DND-41 (cell line): ENCODE measurements at regions not wholly inside any gene's neighbourhood (a gene's known extent, or its start where the extent isn't known, plus 50 kb on each side); places are given as distances from the start of the nearest gene placed in this dataset.

Source experiments
- ATAC-seq: fragments of 200-7000 bp; cut with Tn5 transposase; 3 replicates; pipeline ENCODE4 v1.9.1; 2021; ENCODE audit warnings: low read depth; ENCODE audit not compliant: insufficient read depth
- DNase-seq: peaks from one replicate; pipeline ENCODE4 v3.0.0-alpha.2; 2020
- H2AFZ ChIP-seq: 2 replicates; pipeline ENCODE4 v1.6.0; 2012; ENCODE audit warnings: low read depth, low read length
- H3K27ac ChIP-seq: 2 replicates; pipeline ENCODE4 v1.5.1; 2012; ENCODE audit warnings: low read length, inconsistent platforms
- H3K27me3 ChIP-seq: fragments of 200-600 bp; sonication (generic); 2 replicates; pipeline ENCODE4 v1.6.0; 2012; ENCODE audit warnings: low read length, mild to moderate bottlenecking, inconsistent platforms; ENCODE audit not compliant: insufficient read depth, poor library complexity
- H3K36me3 ChIP-seq: 2 replicates; pipeline ENCODE4 v1.5.1; 2012; ENCODE audit warnings: low read length, inconsistent platforms; ENCODE audit not compliant: insufficient read depth
- H3K4me1 ChIP-seq: 2 replicates; pipeline ENCODE4 v1.5.1; 2012; ENCODE audit warnings: mild to moderate bottlenecking, low read length; ENCODE audit not compliant: insufficient read depth
- H3K4me2 ChIP-seq: 2 replicates; pipeline ENCODE4 v1.6.0; 2012; ENCODE audit warnings: mild to moderate bottlenecking, moderate library complexity, low read length, inconsistent platforms; ENCODE audit not compliant: insufficient read depth
- H3K4me3 ChIP-seq, 2 experiments: fragments of 200-600 bp in 1 of 2; shearing (Covaris generic) in 1 of 2; 2 replicates each; pipeline ENCODE4 v1.5.1; 2012 to 2016; ENCODE audit warnings: inconsistent platforms in 2 of 2, low read length in 2 of 2, mild to moderate bottlenecking in 2 of 2, low read depth in 1 of 2, moderate library complexity in 1 of 2
- H3K79me2 ChIP-seq: 2 replicates; pipeline ENCODE4 v1.6.0; 2012; ENCODE audit warnings: low read length, inconsistent platforms; ENCODE audit not compliant: insufficient read depth
- H3K9ac ChIP-seq: 2 replicates; pipeline ENCODE4 v1.6.0; 2012; ENCODE audit warnings: low read depth, mild to moderate bottlenecking, inconsistent platforms, low read length, moderate library complexity
- H3K9me3 ChIP-seq: 2 replicates; pipeline ENCODE4 v1.5.1; 2012; ENCODE audit warnings: low read length, moderate library complexity, mild to moderate bottlenecking, inconsistent platforms; ENCODE audit not compliant: insufficient read depth, severe bottlenecking
- H4K20me1 ChIP-seq: 2 replicates; pipeline ENCODE4 v1.6.0; 2012; ENCODE audit warnings: low read length; ENCODE audit not compliant: insufficient read depth
- EZH2 ChIP-seq: IDR thresholded peaks from 3 replicates; pipeline ENCODE4 v1.6.1; 2012; ENCODE audit warnings: borderline replicate concordance, low read depth, mild to moderate bottlenecking, moderate library complexity, low read length, inconsistent platforms; ENCODE audit not compliant: severe bottlenecking
- TF ChIP-seq, protein P1 (sequence below): IDR thresholded peaks from 2 replicates; pipeline ENCODE4 v1.5.1; 2012; ENCODE audit warnings: borderline replicate concordance, low read length, moderate library complexity, mild to moderate bottlenecking; ENCODE audit not compliant: poor library complexity, severe bottlenecking; ENCODE audit errors: extremely low read depth

DNA sequence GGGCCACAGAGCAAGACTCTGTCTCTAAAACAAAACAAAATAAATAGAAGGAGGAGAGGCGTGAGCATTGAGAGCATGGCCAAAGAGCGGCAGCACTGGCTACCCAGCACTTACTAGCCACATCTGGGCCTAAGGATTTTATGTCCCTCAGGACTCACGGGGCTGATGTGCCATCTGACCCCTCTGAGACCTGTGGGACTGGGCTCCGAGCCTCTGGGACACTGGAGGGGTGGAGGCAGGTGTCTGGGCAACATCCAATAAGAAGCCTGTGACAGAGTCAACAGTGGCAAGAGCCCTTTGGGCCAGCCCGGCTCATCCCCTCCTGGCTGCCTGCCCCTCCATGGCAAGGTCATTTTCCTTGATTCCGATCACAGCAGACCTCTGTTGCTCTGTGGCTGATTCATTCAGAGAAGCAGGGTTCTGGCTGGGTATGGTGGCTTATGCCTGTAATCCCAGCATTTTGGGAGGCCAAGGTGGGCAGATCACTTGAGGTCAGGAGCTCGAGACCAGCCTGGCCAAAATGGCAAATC is 60.7 kb downstream of the RRM2 start:
- TF ChIP-seq, protein P1, sequence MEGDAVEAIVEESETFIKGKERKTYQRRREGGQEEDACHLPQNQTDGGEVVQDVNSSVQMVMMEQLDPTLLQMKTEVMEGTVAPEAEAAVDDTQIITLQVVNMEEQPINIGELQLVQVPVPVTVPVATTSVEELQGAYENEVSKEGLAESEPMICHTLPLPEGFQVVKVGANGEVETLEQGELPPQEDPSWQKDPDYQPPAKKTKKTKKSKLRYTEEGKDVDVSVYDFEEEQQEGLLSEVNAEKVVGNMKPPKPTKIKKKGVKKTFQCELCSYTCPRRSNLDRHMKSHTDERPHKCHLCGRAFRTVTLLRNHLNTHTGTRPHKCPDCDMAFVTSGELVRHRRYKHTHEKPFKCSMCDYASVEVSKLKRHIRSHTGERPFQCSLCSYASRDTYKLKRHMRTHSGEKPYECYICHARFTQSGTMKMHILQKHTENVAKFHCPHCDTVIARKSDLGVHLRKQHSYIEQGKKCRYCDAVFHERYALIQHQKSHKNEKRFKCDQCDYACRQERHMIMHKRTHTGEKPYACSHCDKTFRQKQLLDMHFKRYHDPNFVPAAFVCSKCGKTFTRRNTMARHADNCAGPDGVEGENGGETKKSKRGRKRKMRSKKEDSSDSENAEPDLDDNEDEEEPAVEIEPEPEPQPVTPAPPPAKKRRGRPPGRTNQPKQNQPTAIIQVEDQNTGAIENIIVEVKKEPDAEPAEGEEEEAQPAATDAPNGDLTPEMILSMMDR, result no peak
- TF ChIP-seq EZH2, result no peak
- H3K4me2 ChIP-seq, result no peak overlapping the region
- no peaks in the 10 kb centered on the region for H3K4me1 ChIP-seq
- no peak overlapping the region for H2AFZ ChIP-seq
- no peak overlapping the region for H3K27ac ChIP-seq
- no peak for DNase-seq
- H4K20me1 ChIP-seq, result peaks cover 10% of the 10 kb centered on the region
- H3K27me3 ChIP-seq, result no peaks in the 10 kb centered on the region
- no peak overlapping the region for H3K4me3 ChIP-seq
- ATAC-seq, result no peak
- peaks cover 90% of the 10 kb centered on the region for H3K36me3 ChIP-seq
- H3K9ac ChIP-seq, result no peak overlapping the region
- no peaks in the 10 kb centered on the region; the same call in 1 of the 2 replicates for H3K79me2 ChIP-seq
- H3K9me3 ChIP-seq, result no peaks in the 10 kb centered on the region

DNA sequence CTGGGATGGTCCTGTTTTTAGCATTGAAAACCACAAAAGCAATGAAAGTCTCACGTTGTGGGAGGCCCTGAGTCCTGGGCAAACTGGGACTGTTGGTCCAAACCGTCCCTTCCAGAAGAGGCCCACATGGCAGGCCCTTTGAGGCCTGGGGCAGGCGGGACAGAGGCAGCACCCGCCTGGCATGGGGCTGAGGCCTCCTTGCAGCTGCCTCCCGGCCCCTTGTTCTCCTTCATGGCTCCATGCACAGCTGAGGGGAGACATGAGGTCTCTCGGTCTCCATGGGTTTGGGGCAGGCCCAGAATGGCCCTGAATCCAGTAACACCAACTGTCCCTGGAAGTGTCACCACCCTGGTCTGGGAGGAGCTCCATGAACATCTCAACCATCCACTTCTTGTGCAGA is 61.9 kb downstream of the RRM2 start:
- DNase-seq (no peak), ATAC-seq (no peak)
- Histone ChIP-seq H3K79me2 (peaks cover 7% of the 10 kb centered on the region), H3K27me3 (no peaks in the 10 kb centered on the region), H3K9me3 (no peaks in the 10 kb centered on the region), H2AFZ (no peak overlapping the region), H4K20me1 (peaks cover 16% of the 10 kb centered on the region), H3K4me3 (no peak overlapping the region), H3K4me2 (no peak overlapping the region), H3K36me3 (peaks cover 90% of the 10 kb centered on the region), H3K27ac (no peak overlapping the region), H3K4me1 (no peaks in the 10 kb centered on the region), H3K9ac (no peak overlapping the region)
- TF ChIP-seq, protein P1, result no peak
- TF ChIP-seq EZH2, result no peak

DNA sequence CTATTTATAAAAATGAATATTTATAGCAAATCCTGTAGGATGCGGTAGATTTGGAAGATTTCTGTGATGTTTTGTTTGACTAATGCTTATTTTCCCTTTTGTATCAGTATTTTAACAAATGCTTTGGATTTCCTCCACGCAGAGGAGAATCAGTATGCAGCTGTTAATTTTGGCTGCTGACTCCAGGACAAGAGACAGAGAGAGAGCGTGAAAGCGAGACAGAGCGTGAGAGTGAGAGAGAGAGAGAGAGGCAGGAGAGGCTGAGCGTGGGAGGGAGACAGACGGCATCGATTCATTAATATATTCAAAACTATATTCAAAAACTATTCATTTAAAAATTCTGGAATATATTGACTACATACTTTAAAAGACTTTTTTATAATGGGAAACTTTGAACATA is 62.5 kb downstream of the RRM2 start:
- Histone ChIP-seq H3K36me3 (peaks cover 90% of the 10 kb centered on the region), H3K9me3 (no peaks in the 10 kb centered on the region), H3K4me2 (no peak overlapping the region), H3K4me1 (no peaks in the 10 kb centered on the region), H2AFZ (no peak overlapping the region), H3K27me3 (no peaks in the 10 kb centered on the region), H3K4me3 (no peak overlapping the region), H4K20me1 (peaks cover 21% of the 10 kb centered on the region), H3K9ac (no peak overlapping the region), H3K27ac (no peak overlapping the region), H3K79me2 (peaks cover 14% of the 10 kb centered on the region)
- DNase-seq, result no peak
- no peak for ATAC-seq
- no peak for TF ChIP-seq EZH2
- TF ChIP-seq, protein P1, result no peak

DNA sequence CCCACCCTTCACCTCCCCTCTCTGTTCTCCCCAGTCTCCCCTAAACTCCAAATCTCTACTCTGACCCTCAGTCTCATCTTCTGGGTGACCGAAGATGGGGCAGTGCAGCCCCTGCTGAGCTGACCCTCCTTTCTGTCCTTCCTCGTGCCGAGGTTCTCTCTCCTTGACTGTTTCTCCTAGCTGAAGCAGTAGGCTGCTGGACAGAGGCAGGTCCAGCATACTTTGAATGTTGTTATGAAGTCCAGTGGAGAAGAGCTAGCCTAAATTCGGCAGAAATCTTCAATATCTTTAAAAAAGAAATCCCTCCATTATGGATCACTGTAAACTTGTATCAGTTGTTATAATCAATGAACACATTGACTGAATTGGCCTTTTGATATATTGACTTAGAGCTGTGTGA is 63.2 kb downstream of the RRM2 start:
- Histone ChIP-seq H3K79me2 (peaks cover 19% of the 10 kb centered on the region), H2AFZ (no peak overlapping the region), H3K36me3 (peaks cover 90% of the 10 kb centered on the region), H3K4me1 (no peaks in the 10 kb centered on the region), H3K27ac (no peak overlapping the region), H3K4me3 (no peak overlapping the region), H3K4me2 (no peak overlapping the region), H3K27me3 (no peaks in the 10 kb centered on the region), H3K9me3 (no peaks in the 10 kb centered on the region), H4K20me1 (peaks cover 28% of the 10 kb centered on the region), H3K9ac (no peak overlapping the region)
- no peak for ATAC-seq
- TF ChIP-seq, protein P1, result no peak
- no peak for TF ChIP-seq EZH2
- DNase-seq, result no peak
